SK-N-SH (cell line): ENCODE measurements at regions not wholly inside any gene's neighbourhood (a gene's known extent, or its start where the extent isn't known, plus 50 kb on each side); places are given as distances from the start of the nearest gene placed in this dataset.

Experiments used
- CTCF ChIA-PET: fragments of 300-600, 350-600 bp; formaldehyde crosslinking; extraction: SDS; loops from one replicate; lab custom pipeline; 2021; lab: Yijun Ruan, JAX
- POLR2A ChIA-PET: fragments of 350-600 bp; sonication (Branson Sonifier 250); formaldehyde crosslinking; extraction: SDS; loops from one replicate; lab custom pipeline; 2020; ENCODE audit warnings: antibody characterized with exemption, inconsistent platforms; lab: Yijun Ruan, JAX
- DNase-seq: peaks from one replicate; pipeline ENCODE4 v3.0.0; 2012
- H2AFZ ChIP-seq: fragments of 200-600 bp; sonication (generic); 2 replicates; pipeline ENCODE4 v1.8.1; 2016; ENCODE audit warnings: antibody characterized with exemption, mild to moderate bottlenecking, low read depth
- H3F3A ChIP-seq: fragments of 200-600 bp; sonication (generic); replicated peaks from 2 replicates; pipeline ENCODE3; 2016; ENCODE audit warnings: antibody characterized with exemption, mild to moderate bottlenecking; ENCODE audit not compliant: insufficient read depth
- H3K27ac ChIP-seq, 2 experiments: fragments of 200-500 bp in 1 of 2; fragments of 200-600 bp in 1 of 2; sonication (Bioruptor generic) in 1 of 2; sonication (generic), shearing (Covaris generic) in 1 of 2; 2 replicates each; pipeline versions ENCODE4 v1.5.1 to v1.6.1; 2014 to 2016; ENCODE audit warnings: low read depth in 2 of 2, inconsistent platforms in 1 of 2, low read length in 1 of 2, mild to moderate bottlenecking in 1 of 2, mixed read lengths in 1 of 2
- H3K27me3 ChIP-seq: fragments of 200-600 bp; sonication (generic), shearing (Covaris generic); 2 replicates; pipeline ENCODE4 v1.6.1; 2016; ENCODE audit warnings: mixed run types; ENCODE audit not compliant: insufficient read depth
- H3K36me3 ChIP-seq, 2 experiments: fragments of 200-500 bp in 1 of 2; fragments of 200-600 bp in 1 of 2; sonication (Bioruptor generic) in 1 of 2; sonication (generic) in 1 of 2; replicated peaks in 1 of 2; 2 replicates each; pipeline versions ENCODE3 to v1.5.1; 2014 to 2016; ENCODE audit warnings: low read length in 1 of 2, mild to moderate bottlenecking in 1 of 2; ENCODE audit not compliant: insufficient read depth in 2 of 2, control insufficient read depth in 1 of 2
- H3K4me1 ChIP-seq, 2 experiments: fragments of 200-500 bp in 1 of 2; fragments of 200-600 bp in 1 of 2; sonication (Bioruptor generic) in 1 of 2; sonication (generic), shearing (Covaris generic) in 1 of 2; 2 replicates each; pipeline versions ENCODE4 v1.5.1 to v1.6.1; 2014 to 2016; ENCODE audit warnings: low read depth in 1 of 2, low read length in 1 of 2, mixed run types in 1 of 2; ENCODE audit not compliant: insufficient read depth in 2 of 2, control insufficient read depth in 1 of 2
- H3K4me2 ChIP-seq: fragments of 200-600 bp; sonication (generic), shearing (Covaris generic); 2 replicates; pipeline ENCODE4 v1.6.1; 2017; ENCODE audit warnings: mixed run types
- H3K4me3 ChIP-seq, 2 experiments: fragments of 200-500 bp in 1 of 2; fragments of 200-600 bp in 1 of 2; sonication (Bioruptor generic) in 1 of 2; sonication (generic), shearing (Covaris generic) in 1 of 2; 2 replicates each; pipeline versions ENCODE4 v1.5.1 to v1.8.1; 2014 to 2016; ENCODE audit warnings: low read depth in 2 of 2, inconsistent platforms in 1 of 2, low read length in 1 of 2, mild to moderate bottlenecking in 1 of 2, mixed read lengths in 1 of 2, moderate library complexity in 1 of 2
- H3K79me2 ChIP-seq: fragments of 200-600 bp; sonication (generic); 2 replicates; pipeline ENCODE4 v1.8.1; 2017; ENCODE audit warnings: mild to moderate bottlenecking; ENCODE audit not compliant: insufficient read depth
- H3K9ac ChIP-seq: fragments of 200-600 bp; sonication (generic); 2 replicates; pipeline ENCODE4 v1.6.1; 2017; ENCODE audit warnings: mixed run types
- H3K9me2 ChIP-seq: fragments of 200-600 bp; sonication (generic); 2 replicates; pipeline ENCODE4 v1.6.1; 2017; ENCODE audit warnings: mixed run types
- H3K9me3 ChIP-seq: fragments of 200-600 bp; sonication (generic); 2 replicates; pipeline ENCODE4 v1.6.1; 2017; ENCODE audit warnings: mixed run types, mild to moderate bottlenecking, moderate library complexity
- H4K20me1 ChIP-seq: fragments of 200-600 bp; sonication (generic); 2 replicates; pipeline ENCODE4 v1.6.1; 2017; ENCODE audit warnings: mild to moderate bottlenecking, mixed run types; ENCODE audit not compliant: insufficient read depth
- CHD2 ChIP-seq: fragments of 150-350 bp; IDR thresholded peaks from 2 replicates; pipeline ENCODE4 v1.6.1; 2018; ENCODE audit warnings: low read length; ENCODE audit not compliant: partially characterized antibody
- FOSL2 ChIP-seq: IDR thresholded peaks from 2 replicates; pipeline ENCODE4 v1.4.0; 2012; ENCODE audit warnings: low read depth, mild to moderate bottlenecking, moderate library complexity, borderline replicate concordance
- FOXJ3 ChIP-seq: sonication (generic); formaldehyde crosslinking; IDR thresholded peaks from 2 replicates; pipeline ENCODE4 v1.5.1; 2020; ENCODE audit warnings: mild to moderate bottlenecking, missing genetic modification reagents
- GABPA ChIP-seq: IDR thresholded peaks from 2 replicates; pipeline ENCODE4 v1.4.0; 2012; ENCODE audit warnings: low read depth, mild to moderate bottlenecking
- GATA2 ChIP-seq: sonication (generic); formaldehyde crosslinking; IDR thresholded peaks from 2 replicates; pipeline ENCODE4 v1.5.0; 2020; ENCODE audit warnings: mild to moderate bottlenecking, missing genetic modification reagents
- NRF1 ChIP-seq: IDR thresholded peaks from 2 replicates; pipeline ENCODE4 v1.6.1; 2012; ENCODE audit warnings: low read depth, mild to moderate bottlenecking, low read length
- POLR2AphosphoS5 ChIP-seq: IDR thresholded peaks from 2 replicates; pipeline ENCODE4 v1.6.1; 2012; ENCODE audit warnings: low read depth, low read length
- RCOR1 ChIP-seq: fragments of 150-350 bp; IDR thresholded peaks from 2 replicates; pipeline ENCODE4 v1.6.1; 2017; ENCODE audit warnings: antibody characterized with exemption, low read length
- RXRA ChIP-seq: IDR thresholded peaks from 2 replicates; pipeline ENCODE4 v1.4.0; 2012; ENCODE audit warnings: low read depth, mild to moderate bottlenecking, borderline replicate concordance
- SMC3 ChIP-seq: IDR thresholded peaks from 2 replicates; pipeline ENCODE4 v1.6.1; 2012; ENCODE audit warnings: low read depth, low read length, improper control_type of control experiment
- TAF1 ChIP-seq: IDR thresholded peaks from 2 replicates; pipeline ENCODE4 v1.6.1; 2012; ENCODE audit warnings: low read depth, mild to moderate bottlenecking, low read length, moderate library complexity, borderline replicate concordance
- TCF12 ChIP-seq: IDR thresholded peaks from 2 replicates; pipeline ENCODE4 v1.4.0; 2012
- WGBS: methylation state at CpG from one replicate; pipeline ENCODE4 v1.1.6; 2017; ENCODE audit warnings: low lambda C conversion rate; 5-methylcytosine and 5-hydroxymethylcytosine counted together
- TF ChIP-seq, protein P1 (sequence below): fragments of 200-600 bp; sonication (generic); IDR thresholded peaks from 2 replicates; pipeline ENCODE4 v1.6.1; 2017; ENCODE audit warnings: antibody characterized with exemption, mild to moderate bottlenecking, moderate library complexity
- TF ChIP-seq, protein P2 (sequence below): IDR thresholded peaks from 2 replicates; pipeline ENCODE4 v1.4.0; 2012; ENCODE audit warnings: low read depth
- TF ChIP-seq, protein P3 (sequence below): IDR thresholded peaks from 2 replicates; pipeline ENCODE4 v1.4.0; 2012; ENCODE audit warnings: low read depth, borderline replicate concordance

DNA sequence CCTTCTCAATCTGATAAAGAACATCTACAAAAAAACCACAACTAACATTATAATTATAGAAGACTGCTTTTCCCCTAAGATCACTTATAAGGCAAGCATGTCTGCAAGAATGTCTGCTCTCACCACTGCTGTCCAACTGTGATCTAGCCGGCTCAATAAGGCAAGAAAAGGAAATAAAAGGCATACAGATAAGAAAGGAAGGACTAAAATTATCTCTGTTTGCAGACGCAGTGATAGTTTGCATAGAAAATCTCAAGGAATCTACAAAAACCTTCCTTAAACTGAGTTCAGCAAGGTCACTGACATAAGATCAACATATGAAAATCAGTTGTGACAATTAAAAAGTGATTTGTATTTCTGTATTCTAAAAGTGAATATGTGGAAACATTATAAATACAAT lies 138.0 kb upstream of the EGLN3 start (continued):
- TF ChIP-seq, protein P1, sequence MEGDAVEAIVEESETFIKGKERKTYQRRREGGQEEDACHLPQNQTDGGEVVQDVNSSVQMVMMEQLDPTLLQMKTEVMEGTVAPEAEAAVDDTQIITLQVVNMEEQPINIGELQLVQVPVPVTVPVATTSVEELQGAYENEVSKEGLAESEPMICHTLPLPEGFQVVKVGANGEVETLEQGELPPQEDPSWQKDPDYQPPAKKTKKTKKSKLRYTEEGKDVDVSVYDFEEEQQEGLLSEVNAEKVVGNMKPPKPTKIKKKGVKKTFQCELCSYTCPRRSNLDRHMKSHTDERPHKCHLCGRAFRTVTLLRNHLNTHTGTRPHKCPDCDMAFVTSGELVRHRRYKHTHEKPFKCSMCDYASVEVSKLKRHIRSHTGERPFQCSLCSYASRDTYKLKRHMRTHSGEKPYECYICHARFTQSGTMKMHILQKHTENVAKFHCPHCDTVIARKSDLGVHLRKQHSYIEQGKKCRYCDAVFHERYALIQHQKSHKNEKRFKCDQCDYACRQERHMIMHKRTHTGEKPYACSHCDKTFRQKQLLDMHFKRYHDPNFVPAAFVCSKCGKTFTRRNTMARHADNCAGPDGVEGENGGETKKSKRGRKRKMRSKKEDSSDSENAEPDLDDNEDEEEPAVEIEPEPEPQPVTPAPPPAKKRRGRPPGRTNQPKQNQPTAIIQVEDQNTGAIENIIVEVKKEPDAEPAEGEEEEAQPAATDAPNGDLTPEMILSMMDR = no peak
- TF ChIP-seq TAF1 (no peak), NRF1 (no peak)

DNA sequence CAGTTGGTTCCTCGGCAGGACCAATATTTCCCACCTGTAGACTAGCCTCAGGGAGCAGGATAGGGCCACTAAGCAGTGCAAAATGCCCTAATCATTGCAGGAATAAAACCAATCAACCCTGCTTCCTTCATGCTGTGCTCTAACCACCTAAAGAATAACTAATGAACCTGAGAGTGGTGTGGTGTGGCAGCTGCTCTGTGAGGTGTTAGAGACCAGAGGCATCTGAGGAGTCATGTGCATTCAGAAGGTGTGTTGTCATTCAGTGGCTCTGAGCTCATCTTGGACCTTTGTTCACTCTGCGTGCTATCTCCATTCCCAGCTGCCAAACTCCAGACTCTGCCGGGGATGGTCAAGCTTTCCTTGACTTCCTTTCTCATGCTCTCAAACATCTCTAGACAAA lies 136.7 kb upstream of the EGLN3 start:
- WGBS = 66% methylated on average over 3 of the region's 3 CpGs
- H2AFZ ChIP-seq = no peak overlapping the region
- TF ChIP-seq FOXJ3 (CRISPR knock-in tag) = no peak
- no peak for TF ChIP-seq POLR2AphosphoS5
- no peak for TF ChIP-seq CHD2
- no peak for TF ChIP-seq GATA2
- no peak for TF ChIP-seq RXRA
- no peak for TF ChIP-seq SMC3
- TF ChIP-seq, protein P2, sequence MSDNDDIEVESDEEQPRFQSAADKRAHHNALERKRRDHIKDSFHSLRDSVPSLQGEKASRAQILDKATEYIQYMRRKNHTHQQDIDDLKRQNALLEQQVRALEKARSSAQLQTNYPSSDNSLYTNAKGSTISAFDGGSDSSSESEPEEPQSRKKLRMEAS = no peak
- TF ChIP-seq, protein P3, sequence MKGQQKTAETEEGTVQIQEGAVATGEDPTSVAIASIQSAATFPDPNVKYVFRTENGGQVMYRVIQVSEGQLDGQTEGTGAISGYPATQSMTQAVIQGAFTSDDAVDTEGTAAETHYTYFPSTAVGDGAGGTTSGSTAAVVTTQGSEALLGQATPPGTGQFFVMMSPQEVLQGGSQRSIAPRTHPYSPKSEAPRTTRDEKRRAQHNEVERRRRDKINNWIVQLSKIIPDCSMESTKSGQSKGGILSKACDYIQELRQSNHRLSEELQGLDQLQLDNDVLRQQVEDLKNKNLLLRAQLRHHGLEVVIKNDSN = no peak
- no peak for TF ChIP-seq FOSL2
- no peak for TF ChIP-seq RCOR1
- TF ChIP-seq GABPA = no peak
- no peak for TF ChIP-seq TCF12
- TF ChIP-seq, all 33 proteins: peak for 0
- no peak overlapping the region for H3K9ac ChIP-seq
- no peaks in the 10 kb centered on the region for H4K20me1 ChIP-seq
- no peaks in the 10 kb centered on the region for H3F3A ChIP-seq
- no peaks in the 10 kb centered on the region for H3K9me2 ChIP-seq
- H3K4me3 ChIP-seq = no peak overlapping the region
- DNase-seq = no peak
- H3K27ac ChIP-seq = no peak overlapping the region
- ChIA-PET CTCF (interaction anchor here (1.2 to 2.8 kb wide), 2 partner anchors 11 to 248 kb away, joined by 3 to 12 read pairs; no protein-coding TSS in a partner anchor), POLR2A (interaction anchor here (0.6 kb wide), 1 partner anchor 27 kb away, joined by 3 read pairs; no protein-coding TSS in a partner anchor)
- H3K27me3 ChIP-seq = peaks cover 11% of the 10 kb centered on the region; the same call in 1 of the 2 replicates
- H3K79me2 ChIP-seq = no peaks in the 10 kb centered on the region
- no peaks in the 10 kb centered on the region for H3K36me3 ChIP-seq
- H3K4me2 ChIP-seq = no peak overlapping the region
- no peaks in the 10 kb centered on the region for H3K4me1 ChIP-seq
- H3K9me3 ChIP-seq = no peaks in the 10 kb centered on the region
